A549 (cell line): ENCODE measurements at regions not wholly inside any gene's neighbourhood (a gene's known extent, or its start where the extent isn't known, plus 50 kb on each side); places are given as distances from the start of the nearest gene placed in this dataset.

ENCODE experiments used
- ATAC-seq, 2 experiments: fragments of 200-7000 bp in 1 of 2; fragments of >200 bp in 1 of 2; cut with Nextera tagmentation in 1 of 2; cut with Tn5 transposase in 1 of 2; 3 replicates each; pipeline versions ENCODE4 v1.8.0 to v1.9.1; 2018 to 2020; ENCODE audit warnings: mild to moderate bottlenecking in 1 of 2, moderate library complexity in 1 of 2
- CTCF ChIA-PET: fragments of 300-600 bp; sonication (Branson Sonifier 250); formaldehyde crosslinking; extraction: SDS; loops from one replicate; lab custom pipeline; 2021; ENCODE audit warnings: antibody characterized with exemption, inconsistent platforms; lab: Yijun Ruan, JAX
- POLR2A ChIA-PET: fragments of 350-600 bp; formaldehyde crosslinking; extraction: SDS; loops from one replicate; lab custom pipeline; 2021; ENCODE audit warnings: antibody characterized with exemption, inconsistent platforms; lab: Yijun Ruan, JAX
- DNase-seq, 2 experiments: peaks; one replicate each; pipeline versions ENCODE4 v3.0.0 to v3.0.0-alpha.2; 2011 to 2016; ENCODE audit warnings: low read depth in 1 of 2, low spot score in 1 of 2
- FAIRE-seq: peaks from 2 replicates; lab custom pipeline; 2011; peaks lifted over from hg19 to GRCh38; lab: Jason Lieb, UNC
- H3K27ac ChIP-seq, 2 experiments: fragments of >200 bp; sonication (Bioruptor Twin); formaldehyde crosslinking; 3 replicates each; pipeline ENCODE4 v1.5.1; 2016 to 2017
- H3K4me1 ChIP-seq: fragments of >200 bp; sonication (Bioruptor Twin); formaldehyde crosslinking; 3 replicates; pipeline ENCODE4 v1.6.1; 2016
- H3K4me2 ChIP-seq: fragments of >200 bp; sonication (Bioruptor Twin); formaldehyde crosslinking; 3 replicates; pipeline ENCODE4 v1.6.1; 2016
- H3K4me3 ChIP-seq: fragments of >200 bp; sonication (Bioruptor Twin); formaldehyde crosslinking; 3 replicates; pipeline ENCODE4 v1.5.1; 2016
- H3K9me3 ChIP-seq: fragments of >200 bp; sonication (Bioruptor Twin); formaldehyde crosslinking; 3 replicates; pipeline ENCODE4 v1.6.1; 2016
- ATOH8 ChIP-seq: fragments of 250-450 bp; sonication (Bioruptor Pico); IDR thresholded peaks from 2 replicates; pipeline ENCODE4 v1.5.0; 2020; ENCODE audit warnings: low read depth, mild to moderate bottlenecking, moderate library complexity
- CEBPB ChIP-seq, 2 experiments: fragments of >200 bp in 1 of 2; sonication (Bioruptor Twin) in 1 of 2; formaldehyde crosslinking in 1 of 2; IDR thresholded peaks; 2 replicates each; pipeline ENCODE4 v1.6.1; 2012 to 2016
- CTCF ChIP-seq: fragments of >200 bp; sonication (Bioruptor Twin); formaldehyde crosslinking; IDR thresholded peaks from 3 replicates; pipeline ENCODE4 v1.5.1; 2016
- EHF ChIP-seq: fragments of 250-450 bp; sonication (Bioruptor Pico); IDR thresholded peaks from 2 replicates; pipeline ENCODE4 v1.5.0; 2020; ENCODE audit warnings: mild to moderate bottlenecking
- EHMT2 ChIP-seq: fragments of 200-600 bp; sonication (generic); IDR thresholded peaks from 2 replicates; pipeline ENCODE4 v1.6.1; 2016; ENCODE audit warnings: antibody characterized with exemption, low read depth, mild to moderate bottlenecking, moderate library complexity
- FOSB ChIP-seq: fragments of 250-450 bp; sonication (Bioruptor Pico); IDR thresholded peaks from 2 replicates; pipeline ENCODE4 v1.5.0; 2020; ENCODE audit warnings: mild to moderate bottlenecking, moderate library complexity
- FOSL2 ChIP-seq, 2 experiments: fragments of 450-650 bp in 1 of 2; fragments of >200 bp in 1 of 2; sonication (Bioruptor Twin) in 1 of 2; formaldehyde crosslinking; IDR thresholded peaks; 2 replicates each; pipeline versions ENCODE4 v1.5.0 to v1.6.1; 2016 to 2020; ENCODE audit warnings: mild to moderate bottlenecking in 1 of 2, moderate library complexity in 1 of 2
- GATA3 ChIP-seq: IDR thresholded peaks from 2 replicates; pipeline ENCODE4 v1.6.1; 2012; ENCODE audit warnings: borderline replicate concordance
- HEYL ChIP-seq: fragments of 250-450 bp; sonication (Bioruptor Pico); IDR thresholded peaks from 2 replicates; pipeline ENCODE4 v1.8.0; 2021; ENCODE audit warnings: mild to moderate bottlenecking, moderate library complexity
- HOXB13 ChIP-seq: fragments of 250-450 bp; sonication (Bioruptor Pico); IDR thresholded peaks from 2 replicates; pipeline ENCODE4 v1.5.0; 2020; ENCODE audit warnings: low read depth, mild to moderate bottlenecking, moderate library complexity
- MAFK ChIP-seq: fragments of 450-650 bp; IDR thresholded peaks from 2 replicates; pipeline ENCODE4 v1.6.1; 2014; ENCODE audit not compliant: partially characterized antibody
- MYC ChIP-seq: IDR thresholded peaks from 2 replicates; pipeline ENCODE4 v1.6.1; 2012; ENCODE audit warnings: mild to moderate bottlenecking, inconsistent platforms, low read length, improper control_type of control experiment, borderline replicate concordance
- NPAS2 ChIP-seq: fragments of 250-450 bp; sonication (Bioruptor Pico); IDR thresholded peaks from 2 replicates; pipeline ENCODE4 v1.8.0; 2022; ENCODE audit warnings: mild to moderate bottlenecking, moderate library complexity, borderline replicate concordance
- NR3C1 ChIP-seq: fragments of >200 bp; sonication (Bioruptor Twin); formaldehyde crosslinking; IDR thresholded peaks from 3 replicates; pipeline ENCODE4 v1.6.1; 2017
- RARB ChIP-seq: fragments of 250-450 bp; sonication (Bioruptor Pico); IDR thresholded peaks from 2 replicates; pipeline ENCODE4 v1.8.0; 2021; ENCODE audit warnings: mild to moderate bottlenecking, moderate library complexity
- SMC3 ChIP-seq: fragments of >200 bp; sonication (Bioruptor Twin); formaldehyde crosslinking; IDR thresholded peaks from 3 replicates; pipeline ENCODE4 v1.6.1; 2018; ENCODE audit warnings: inconsistent platforms
- SREBF2 ChIP-seq: fragments of 450-650 bp; IDR thresholded peaks from 2 replicates; pipeline ENCODE4 v1.6.1; 2014; ENCODE audit warnings: mild to moderate bottlenecking, moderate library complexity
- TP53 ChIP-seq: fragments of 250-450 bp; sonication (Bioruptor Pico); IDR thresholded peaks from 2 replicates; pipeline ENCODE4 v1.5.0; 2021; ENCODE audit warnings: mild to moderate bottlenecking, moderate library complexity
- ZC3H11A ChIP-seq: fragments of 450-650 bp; IDR thresholded peaks from 2 replicates; pipeline ENCODE4 v1.6.1; 2014; ENCODE audit warnings: antibody characterized with exemption, mild to moderate bottlenecking
- ZFP36 ChIP-seq: fragments of 450-650 bp; IDR thresholded peaks from 2 replicates; pipeline ENCODE4 v1.6.1; 2014; ENCODE audit warnings: borderline replicate concordance; ENCODE audit not compliant: partially characterized antibody
- ZSCAN20 ChIP-seq: fragments of 250-450 bp; sonication (Bioruptor Pico); IDR thresholded peaks from 2 replicates; pipeline ENCODE4 v1.8.0; 2022; ENCODE audit warnings: mild to moderate bottlenecking, moderate library complexity
- WGBS: methylation state at CpG from one replicate; pipeline ENCODE4 v1.1.6; 2017; ENCODE audit errors: missing lambda C conversion rate; 5-methylcytosine and 5-hydroxymethylcytosine counted together
- TF ChIP-seq, protein P1 (sequence below): fragments of 450-650 bp; IDR thresholded peaks from 2 replicates; pipeline ENCODE4 v1.6.1; 2014; ENCODE audit warnings: antibody characterized with exemption
- TF ChIP-seq, protein P2 (sequence below): IDR thresholded peaks from 2 replicates; pipeline ENCODE4 v1.6.1; 2012
- TF ChIP-seq, protein P3 (sequence below): fragments of >200 bp; sonication (Bioruptor Twin); formaldehyde crosslinking; IDR thresholded peaks from 2 replicates; pipeline ENCODE4 v1.6.1; 2016

DNA sequence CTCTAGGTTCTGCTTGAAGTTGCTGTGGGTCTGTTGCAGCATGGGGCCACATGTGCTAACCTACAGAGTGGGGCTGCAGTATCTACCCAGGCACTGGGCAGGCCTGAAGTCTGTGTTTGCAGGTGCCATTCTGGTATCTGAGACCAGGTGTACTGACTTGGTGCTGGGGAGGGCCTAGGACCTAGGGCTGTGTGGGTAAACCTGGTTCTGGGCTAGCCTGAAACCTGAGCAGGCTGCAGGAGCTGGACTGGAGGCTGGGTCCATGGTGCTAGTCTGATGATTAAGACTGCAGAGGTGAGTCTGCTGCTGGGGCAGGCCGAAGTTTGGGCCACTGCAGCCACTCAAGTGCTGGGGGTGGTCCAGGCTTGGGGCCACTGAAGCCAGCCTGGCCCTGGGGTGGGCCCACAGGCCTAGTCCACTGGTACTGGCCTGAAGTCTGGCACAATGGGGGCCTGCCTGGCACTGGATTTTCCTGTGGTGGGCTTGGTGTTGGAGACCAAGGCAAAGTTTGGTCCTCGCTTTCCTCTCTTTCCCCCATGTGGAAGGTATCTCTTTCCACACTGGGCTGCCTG lies 310.6 kb downstream of the NDFIP2 start:
- WGBS, result 43% methylated on average over 2 of the region's 2 CpGs
- ChIA-PET CTCF (no interaction called here), POLR2A (no interaction called here)
- no peaks in the 10 kb centered on the region for H3K4me1 ChIP-seq
- no peak for FAIRE-seq
- peaks cover 6% of the 10 kb centered on the region; the same call in 1 of the 3 replicates for H3K9me3 ChIP-seq
- no peak for DNase-seq
- TF ChIP-seq MYC, result no peak
- TF ChIP-seq, protein P1, sequence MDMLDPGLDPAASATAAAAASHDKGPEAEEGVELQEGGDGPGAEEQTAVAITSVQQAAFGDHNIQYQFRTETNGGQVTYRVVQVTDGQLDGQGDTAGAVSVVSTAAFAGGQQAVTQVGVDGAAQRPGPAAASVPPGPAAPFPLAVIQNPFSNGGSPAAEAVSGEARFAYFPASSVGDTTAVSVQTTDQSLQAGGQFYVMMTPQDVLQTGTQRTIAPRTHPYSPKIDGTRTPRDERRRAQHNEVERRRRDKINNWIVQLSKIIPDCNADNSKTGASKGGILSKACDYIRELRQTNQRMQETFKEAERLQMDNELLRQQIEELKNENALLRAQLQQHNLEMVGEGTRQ, result no peak
- no peak for TF ChIP-seq ATOH8 (CRISPR knock-in tag)
- no peak for TF ChIP-seq CEBPB (IDR thresholded peaks at IDR 0.05)
- TF ChIP-seq HEYL (CRISPR knock-in tag), result no peak
- TF ChIP-seq CTCF, result no peak
- no peak for TF ChIP-seq EHF (CRISPR knock-in tag)
- TF ChIP-seq, protein P2, sequence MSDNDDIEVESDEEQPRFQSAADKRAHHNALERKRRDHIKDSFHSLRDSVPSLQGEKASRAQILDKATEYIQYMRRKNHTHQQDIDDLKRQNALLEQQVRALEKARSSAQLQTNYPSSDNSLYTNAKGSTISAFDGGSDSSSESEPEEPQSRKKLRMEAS, result no peak
- no peak for TF ChIP-seq NR3C1
- H3K4me2 ChIP-seq, result no peak overlapping the region
- H3K27ac ChIP-seq, result no peak overlapping the region
- ATAC-seq, result no peak
- no peak overlapping the region for H3K4me3 ChIP-seq

GRCh38 chr13:79786176-79786575 lies 305.2 kb downstream of the NDFIP2 start:
- ChIA-PET CTCF (no interaction called here), POLR2A (no interaction called here)
- DNase-seq, result no peak
- WGBS, result 89% methylated on average over 4 of the region's 4 CpGs
- no peak for FAIRE-seq
- no peak for TF ChIP-seq EHMT2
- TF ChIP-seq ZFP36, result no peak
- TF ChIP-seq ZSCAN20, result no peak
- TF ChIP-seq, protein P2, result no peak
- no peak for TF ChIP-seq HOXB13
- no peak for TF ChIP-seq SREBF2
- TF ChIP-seq NR3C1, result no peak
- no peak for TF ChIP-seq ZC3H11A
- TF ChIP-seq MAFK, result no peak
- no peak for TF ChIP-seq SMC3
- TF ChIP-seq, protein P3, sequence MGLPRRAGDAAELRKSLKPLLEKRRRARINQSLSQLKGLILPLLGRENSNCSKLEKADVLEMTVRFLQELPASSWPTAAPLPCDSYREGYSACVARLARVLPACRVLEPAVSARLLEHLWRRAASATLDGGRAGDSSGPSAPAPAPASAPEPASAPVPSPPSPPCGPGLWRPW, result no peak
- TF ChIP-seq RARB, result no peak
- no peak for TF ChIP-seq NPAS2
- TF ChIP-seq FOSL2 (IDR thresholded peaks at IDR 0.05), result no peak
- TF ChIP-seq FOSL2 (CRISPR knock-in tag; IDR thresholded peaks at IDR 0.05), result no peak
- TF ChIP-seq GATA3, result no peak
- no peak for TF ChIP-seq HEYL (CRISPR knock-in tag)
- TF ChIP-seq CEBPB (IDR thresholded peaks at IDR 0.05), result no peak
- no peak for TF ChIP-seq FOSB (CRISPR knock-in tag)
- TF ChIP-seq TP53 (CRISPR knock-in tag), result no peak
- no peak overlapping the region for H3K4me3 ChIP-seq
- no peak for ATAC-seq
- no peak overlapping the region for H3K27ac ChIP-seq
- H3K4me2 ChIP-seq, result no peak overlapping the region
- peaks cover 6% of the 10 kb centered on the region; the same call in 1 of the 3 replicates for H3K9me3 ChIP-seq
- H3K4me1 ChIP-seq, result no peaks in the 10 kb centered on the region
